ENCODE measurements at regions not wholly inside any gene's neighbourhood (a gene's known extent, or its start where the extent isn't known, plus 50 kb on each side); places are given as distances from the start of the nearest gene placed in this dataset.

DNA sequence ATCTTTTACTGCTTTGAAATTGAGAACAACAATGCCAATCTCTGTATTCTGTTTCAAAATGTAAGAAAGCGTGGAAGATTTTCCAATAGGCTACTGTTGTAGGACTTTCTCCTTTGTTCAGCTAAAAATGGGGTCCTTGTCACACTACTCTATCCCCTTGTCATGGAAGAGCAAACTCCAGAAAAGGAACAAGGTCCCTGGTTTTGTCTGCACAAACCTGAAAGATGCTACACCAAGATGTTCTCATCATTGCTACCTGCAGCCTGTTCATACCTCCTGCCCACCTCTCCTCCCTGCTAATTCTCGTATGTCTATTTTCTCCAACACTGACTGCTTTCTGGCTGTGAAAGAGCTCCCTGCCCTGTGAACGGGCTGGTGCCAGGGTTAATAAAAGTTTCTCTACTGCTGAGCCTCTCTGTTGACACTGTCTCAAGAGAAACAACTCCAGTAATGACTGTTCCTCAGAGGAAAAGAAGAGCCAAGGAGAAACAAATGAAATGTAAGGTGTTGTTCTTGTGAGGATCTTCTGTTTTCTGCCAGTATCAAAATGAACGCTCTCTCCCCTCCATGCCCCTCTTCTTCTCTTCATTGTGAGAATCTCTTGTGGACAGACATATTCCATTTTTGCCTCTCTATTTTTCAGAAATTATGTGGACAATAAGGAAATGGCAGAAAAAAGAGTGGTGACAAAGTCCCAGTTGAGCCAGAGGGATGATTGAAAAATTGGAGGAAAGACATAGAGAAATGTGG is 287.1 kb downstream of the ADGB start:
- no peak for DNase-seq (ENCODE audit: low spot score in 2 of 2)
- H3K4me3 ChIP-seq (ENCODE audit: low read depth, poor library complexity, severe bottlenecking), result no peak overlapping the region
- intact Hi-C loops (cut with DNase I; ENCODE audit: low total_unique reads), result no loop called here
- TF ChIP-seq, protein P1, sequence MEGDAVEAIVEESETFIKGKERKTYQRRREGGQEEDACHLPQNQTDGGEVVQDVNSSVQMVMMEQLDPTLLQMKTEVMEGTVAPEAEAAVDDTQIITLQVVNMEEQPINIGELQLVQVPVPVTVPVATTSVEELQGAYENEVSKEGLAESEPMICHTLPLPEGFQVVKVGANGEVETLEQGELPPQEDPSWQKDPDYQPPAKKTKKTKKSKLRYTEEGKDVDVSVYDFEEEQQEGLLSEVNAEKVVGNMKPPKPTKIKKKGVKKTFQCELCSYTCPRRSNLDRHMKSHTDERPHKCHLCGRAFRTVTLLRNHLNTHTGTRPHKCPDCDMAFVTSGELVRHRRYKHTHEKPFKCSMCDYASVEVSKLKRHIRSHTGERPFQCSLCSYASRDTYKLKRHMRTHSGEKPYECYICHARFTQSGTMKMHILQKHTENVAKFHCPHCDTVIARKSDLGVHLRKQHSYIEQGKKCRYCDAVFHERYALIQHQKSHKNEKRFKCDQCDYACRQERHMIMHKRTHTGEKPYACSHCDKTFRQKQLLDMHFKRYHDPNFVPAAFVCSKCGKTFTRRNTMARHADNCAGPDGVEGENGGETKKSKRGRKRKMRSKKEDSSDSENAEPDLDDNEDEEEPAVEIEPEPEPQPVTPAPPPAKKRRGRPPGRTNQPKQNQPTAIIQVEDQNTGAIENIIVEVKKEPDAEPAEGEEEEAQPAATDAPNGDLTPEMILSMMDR (IDR thresholded peaks at IDR 0.05), result no peak
- TF ChIP-seq POLR2A (IDR thresholded peaks at IDR 0.05), result no peak
- WGBS, 2 donors, result 49 to 60% methylated on average over 4 of the region's 4 CpGs

DNA sequence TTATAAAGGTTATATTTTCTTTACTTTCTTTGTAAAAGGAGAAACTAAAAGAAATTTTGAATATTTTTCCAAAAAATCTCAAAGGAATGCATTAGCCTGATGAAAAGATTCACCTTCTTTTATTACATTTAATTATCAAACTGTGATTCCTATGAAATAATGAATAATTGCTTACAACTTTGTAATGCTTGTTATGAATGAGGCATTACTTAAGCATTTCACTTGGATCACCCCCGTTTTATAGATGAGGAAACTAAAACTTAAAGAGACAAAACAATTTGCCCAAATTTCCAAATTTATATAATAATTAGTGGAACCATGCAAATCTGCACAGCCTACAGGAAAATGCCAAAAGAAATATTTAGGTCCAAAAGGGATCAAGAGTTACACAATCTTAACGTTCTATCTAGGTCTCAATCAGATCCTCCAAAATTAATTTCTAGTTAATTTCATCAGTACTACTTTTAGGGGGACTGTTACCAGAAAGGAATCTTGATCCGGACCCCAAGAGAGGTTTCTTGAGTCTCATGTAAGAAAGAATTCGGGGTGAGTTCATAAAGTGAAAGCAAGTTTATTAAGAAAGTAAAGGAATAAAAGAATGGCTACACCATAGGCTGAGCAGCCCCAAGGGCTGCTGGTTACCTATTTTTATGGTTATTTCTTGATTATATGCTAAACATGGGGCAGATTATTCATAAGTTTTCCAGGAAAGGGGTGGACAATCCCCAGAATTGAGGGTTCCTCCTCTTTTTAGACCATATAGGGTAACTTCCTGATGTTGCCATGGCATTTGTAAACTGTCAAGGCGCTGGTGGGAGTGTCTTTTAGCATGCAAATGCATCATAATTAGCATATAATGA is 288.0 kb downstream of the ADGB start:
- no peak overlapping the region for H3K4me3 ChIP-seq (ENCODE audit: low read depth, poor library complexity, severe bottlenecking)
- 79 to 84% methylated on average over 5 of the region's 5 CpGs for WGBS, 2 donors
- no peak for DNase-seq (ENCODE audit: low spot score in 2 of 2)
- intact Hi-C loops (cut with DNase I; ENCODE audit: low total_unique reads), result no loop called here
- TF ChIP-seq, protein P1 (IDR thresholded peaks at IDR 0.05), result no peak
- no peak for TF ChIP-seq POLR2A (IDR thresholded peaks at IDR 0.05)

DNA sequence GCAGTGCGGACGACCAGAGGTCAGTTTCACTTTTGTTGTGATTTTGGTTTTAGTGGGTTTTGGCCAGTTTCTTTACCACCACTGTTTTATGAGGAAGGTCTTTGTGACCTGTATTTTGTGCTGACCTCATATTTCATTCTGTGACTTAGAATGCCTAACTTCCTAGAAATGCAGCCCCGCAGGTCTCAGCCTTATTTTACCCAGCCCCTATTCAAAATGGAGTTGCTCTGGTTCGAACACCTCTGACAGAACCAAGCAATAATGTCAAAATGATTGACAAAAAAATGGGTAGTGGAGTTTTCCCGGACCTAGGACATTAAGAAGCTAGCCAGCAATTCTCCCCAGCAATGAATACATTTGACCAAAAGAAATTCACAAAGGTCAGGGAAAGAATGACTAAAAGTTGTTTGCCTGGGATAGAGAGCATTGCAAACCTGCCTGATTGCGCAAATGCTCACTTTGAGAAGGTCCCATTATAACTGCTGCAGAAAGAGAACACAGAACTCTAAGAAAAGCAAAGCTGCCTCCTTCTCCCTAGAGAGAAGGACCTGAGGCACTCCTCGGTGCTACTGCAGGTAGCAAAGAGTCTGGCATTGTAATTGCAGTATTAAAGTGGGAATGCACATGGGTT is 288.8 kb downstream of the ADGB start:
- no peak for DNase-seq (ENCODE audit: low spot score in 2 of 2)
- TF ChIP-seq POLR2A (IDR thresholded peaks at IDR 0.05), result no peak
- TF ChIP-seq, protein P1 (IDR thresholded peaks at IDR 0.05), result no peak
- intact Hi-C loops (cut with DNase I; ENCODE audit: low total_unique reads), result no loop called here
- H3K4me3 ChIP-seq (ENCODE audit: low read depth, poor library complexity, severe bottlenecking), result no peak overlapping the region
- WGBS, 2 donors, result 88 to 93% methylated on average over 7 of the region's 7 CpGs

DNA sequence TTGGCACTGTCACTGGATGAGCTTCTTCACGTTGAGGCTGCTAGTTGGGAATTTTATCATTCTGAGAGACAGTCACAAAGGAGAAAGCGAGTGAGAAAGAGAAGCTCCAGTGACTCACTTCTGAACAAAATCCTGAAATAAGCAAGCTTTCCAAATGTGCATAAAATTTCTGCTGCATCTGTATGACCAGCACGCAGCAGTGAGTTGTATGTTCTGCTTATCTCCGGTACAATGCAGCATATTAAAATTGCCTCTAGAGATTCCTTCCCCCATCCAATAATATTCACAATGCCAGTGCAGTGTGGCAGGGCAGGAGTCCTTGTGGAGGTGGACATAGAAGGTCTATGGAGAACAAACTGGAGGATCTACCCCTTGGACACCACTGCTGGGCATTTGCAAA is 290.5 kb downstream of the ADGB start:
- DNase-seq (ENCODE audit: low spot score in 2 of 2), result no peak

DNA sequence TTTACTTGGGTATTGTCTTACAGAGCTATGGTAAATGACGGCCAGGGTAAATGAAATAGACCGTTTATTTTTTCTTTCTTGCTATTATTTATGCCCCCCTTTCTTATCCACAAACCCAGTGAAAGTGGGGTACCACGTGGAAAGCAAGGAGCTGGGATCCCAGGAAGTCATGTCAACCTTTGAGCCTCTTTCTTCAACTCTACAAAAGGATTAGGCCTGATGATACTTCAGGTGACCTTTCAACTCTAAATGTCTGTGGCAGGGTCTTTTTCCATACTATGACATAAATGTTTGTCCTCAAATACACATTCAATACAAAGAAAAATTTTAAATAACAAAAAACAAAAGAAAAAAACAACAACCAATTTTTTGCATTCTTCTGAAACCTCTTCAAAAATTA is 291.4 kb downstream of the ADGB start:
- no peak for DNase-seq (ENCODE audit: low spot score in 2 of 2)
- intact Hi-C loops (cut with DNase I; ENCODE audit: low total_unique reads), result no loop called here
- H3K4me3 ChIP-seq (ENCODE audit: low read depth, poor library complexity, severe bottlenecking), result no peak overlapping the region
- WGBS, 2 donors, result 92 to 93% methylated on average over 3 of the region's 3 CpGs
- TF ChIP-seq, protein P1 (IDR thresholded peaks at IDR 0.05), result no peak
- no peak for TF ChIP-seq POLR2A (IDR thresholded peaks at IDR 0.05)

More for the DNA sequence above, 290.5 kb downstream of the ADGB start:
- intact Hi-C loops (cut with DNase I; ENCODE audit: low total_unique reads), result no loop called here
- TF ChIP-seq, protein P1 (IDR thresholded peaks at IDR 0.05), result no peak
- no peak for TF ChIP-seq POLR2A (IDR thresholded peaks at IDR 0.05)
- H3K4me3 ChIP-seq (ENCODE audit: low read depth, poor library complexity, severe bottlenecking), result no peak overlapping the region
- WGBS, 2 donors, result 83 to 88% methylated on average over 4 of the region's 4 CpGs
